Nephron progenitor cell (in vitro differentiated cells): ENCODE measurements at regions not wholly inside any gene's neighbourhood (a gene's known extent, or its start where the extent isn't known, plus 50 kb on each side); places are given as distances from the start of the nearest gene placed in this dataset.

Experiments
- DNase-seq: peaks from one replicate; pipeline ENCODE4 v3.0.0; 2021
- H3K27ac Mint-ChIP-seq: 2 replicates; pipeline ENCODE4 v1.8.0; 2021; ENCODE audit warnings: mild to moderate bottlenecking, moderate library complexity, mixed read lengths
- H3K27me3 Mint-ChIP-seq: 2 replicates; pipeline ENCODE4 v1.8.0; 2021; ENCODE audit warnings: mild to moderate bottlenecking, low read depth, mixed read lengths; ENCODE audit not compliant: poor library complexity
- H3K36me3 Mint-ChIP-seq: 2 replicates; pipeline ENCODE4 v1.8.0; 2021; ENCODE audit warnings: low read depth, mixed read lengths
- H3K4me1 Mint-ChIP-seq: 2 replicates; pipeline ENCODE4 v1.8.0; 2021; ENCODE audit warnings: mixed read lengths
- H3K4me3 Mint-ChIP-seq: 2 replicates; pipeline ENCODE4 v1.8.0; 2021; ENCODE audit warnings: mild to moderate bottlenecking, moderate library complexity, mixed read lengths
- H3K9me3 Mint-ChIP-seq: 2 replicates; pipeline ENCODE4 v1.8.0; 2021; ENCODE audit warnings: mild to moderate bottlenecking, moderate library complexity, mixed read lengths
- CTCF ChIP-seq: fragments of 200-600 bp; sonication (generic); IDR thresholded peaks from 2 replicates; pipeline ENCODE4 v1.5.0; 2021; ENCODE audit warnings: antibody characterized with exemption

- no peaks in the 10 kb centered on the region for H3K9me3 Mint-ChIP-seq
- no peaks in the 10 kb centered on the region for H3K36me3 Mint-ChIP-seq
- no peak overlapping the region for H3K4me3 Mint-ChIP-seq
- peaks cover 45% of the 10 kb centered on the region for H3K27me3 Mint-ChIP-seq
- TF ChIP-seq CTCF: no peak
- peaks cover 10% of the 10 kb centered on the region for H3K4me1 Mint-ChIP-seq
- DNase-seq: no peak
- no peak overlapping the region for H3K27ac Mint-ChIP-seq
Observed at GRCh38 chr17:17410357-17410756, 66.4 kb upstream of the MED9 start.

- no peak overlapping the region for H3K4me3 Mint-ChIP-seq
- H3K9me3 Mint-ChIP-seq: no peaks in the 10 kb centered on the region
- H3K36me3 Mint-ChIP-seq: no peaks in the 10 kb centered on the region
- peaks cover 48% of the 10 kb centered on the region for H3K27me3 Mint-ChIP-seq
- no peak overlapping the region for H3K27ac Mint-ChIP-seq
- no peak for TF ChIP-seq CTCF
- no peak for DNase-seq
- H3K4me1 Mint-ChIP-seq: peaks cover 5% of the 10 kb centered on the region
Observed at GRCh38 chr17:17411692-17412091, 65.1 kb upstream of the MED9 start.

- peaks cover 5% of the 10 kb centered on the region for H3K4me1 Mint-ChIP-seq
- no peaks in the 10 kb centered on the region for H3K36me3 Mint-ChIP-seq
- no peak overlapping the region for H3K27ac Mint-ChIP-seq
- TF ChIP-seq CTCF: no peak
- H3K9me3 Mint-ChIP-seq: no peaks in the 10 kb centered on the region
- DNase-seq: no peak
- no peak overlapping the region for H3K4me3 Mint-ChIP-seq
- peaks cover 46% of the 10 kb centered on the region for H3K27me3 Mint-ChIP-seq
Observed at GRCh38 chr17:17412326-17412725, 64.5 kb upstream of the MED9 start.

- Mint-ChIP-seq H3K27ac (no peak overlapping the region), H3K9me3 (no peaks in the 10 kb centered on the region), H3K27me3 (peaks cover 40% of the 10 kb centered on the region), H3K4me1 (peaks cover 5% of the 10 kb centered on the region), H3K36me3 (no peaks in the 10 kb centered on the region), H3K4me3 (no peak overlapping the region)
- TF ChIP-seq CTCF: no peak
- no peak for DNase-seq
Observed at GRCh38 chr17:17413215-17413792, 63.5 kb upstream of the MED9 start.

GRCh38 chr17:17413821-17414220 lies 63.0 kb upstream of the MED9 start:
- Mint-ChIP-seq H3K4me3 (no peak overlapping the region), H3K9me3 (no peaks in the 10 kb centered on the region), H3K27me3 (peaks cover 39% of the 10 kb centered on the region), H3K36me3 (no peaks in the 10 kb centered on the region), H3K4me1 (peaks cover 5% of the 10 kb centered on the region), H3K27ac (no peak overlapping the region)
- TF ChIP-seq CTCF: no peak
- no peak for DNase-seq

- no peak for DNase-seq
- Mint-ChIP-seq H3K9me3 (no peaks in the 10 kb centered on the region), H3K27me3 (peaks cover 33% of the 10 kb centered on the region), H3K4me3 (no peak overlapping the region), H3K27ac (no peak overlapping the region), H3K36me3 (no peaks in the 10 kb centered on the region), H3K4me1 (peaks cover 5% of the 10 kb centered on the region)
- TF ChIP-seq CTCF: no peak
Observed at GRCh38 chr17:17414341-17414805, 62.4 kb upstream of the MED9 start.
